K562 (cell line): ENCODE measurements at regions not wholly inside any gene's neighbourhood (a gene's known extent, or its start where the extent isn't known, plus 50 kb on each side); places are given as distances from the start of the nearest gene placed in this dataset.

Experiments used
- ATAC-seq: fragments of 200-7000 bp; cut with Tn5 transposase; 3 replicates; pipeline ENCODE4 v1.9.1; 2020; ENCODE audit warnings: moderate library complexity
- BruUV-seq: library from RNA; stranded (reverse); fragments of 400-500 nt; replicated peaks from 2 replicates; lab custom pipeline; 2021; lab: Mats Ljungman, UMichigan
- CTCF ChIA-PET: fragments of 300-600 bp; formaldehyde crosslinking; extraction: SDS; loops from one replicate; lab custom pipeline; 2021; ENCODE audit warnings: low intra/inter-chr PET ratio; lab: Yijun Ruan, JAX
- POLR2A ChIA-PET: fragments of 300-600, 350-650 bp; sonication (Branson Sonifier 250); formaldehyde crosslinking; extraction: SDS; loops from one replicate; lab custom pipeline; 2021; ENCODE audit warnings: antibody characterized with exemption, inconsistent platforms; lab: Yijun Ruan, JAX
- DNase-seq, 4 experiments: peaks; one replicate each; pipeline versions ENCODE4 v3.0.0 to v3.0.0-alpha.2; 2011 to 2018; ENCODE audit warnings: low spot score in 3 of 4, mixed read lengths in 3 of 4; ENCODE audit errors: extremely low read depth in 1 of 4
- FAIRE-seq: peaks from 2 replicates; lab custom pipeline; 2011; peaks lifted over from hg19 to GRCh38; lab: Jason Lieb, UNC
- H2AFZ ChIP-seq: 2 replicates; pipeline ENCODE4 v1.6.0; 2011; ENCODE audit warnings: low read depth, low read length, control low read depth, inconsistent platforms
- H3K27ac ChIP-seq: fragments of 200-600 bp; 3 replicates; pipeline ENCODE4 v1.8.0; 2011; ENCODE audit warnings: low read depth, mild to moderate bottlenecking, control low read depth, inconsistent platforms, low read length, moderate library complexity, mixed read lengths; ENCODE audit errors: extremely low read depth
- H3K27me3 ChIP-seq, 2 experiments: fragments of 300-600 bp in 1 of 2; 2 replicates in 1 of 2; 3 replicates in 1 of 2; pipeline versions ENCODE4 v1.6.0 to v1.8.0; 2011; ENCODE audit warnings: inconsistent platforms in 2 of 2, low read length in 2 of 2, mild to moderate bottlenecking in 1 of 2, mixed read lengths in 1 of 2, moderate library complexity in 1 of 2; ENCODE audit not compliant: control insufficient read depth in 2 of 2, insufficient read depth in 2 of 2
- H3K36me3 ChIP-seq: fragments of 300-600 bp; 3 replicates; pipeline ENCODE4 v1.8.0; 2011; ENCODE audit warnings: mild to moderate bottlenecking, low read length, inconsistent platforms; ENCODE audit not compliant: control insufficient read depth, insufficient read depth
- H3K4me1 ChIP-seq, 2 experiments: fragments of 200-600 bp in 1 of 2; replicated peaks in 1 of 2; 2 replicates in 1 of 2; 3 replicates in 1 of 2; pipeline versions ENCODE4 v1.5.1 to v1.8.0; 2011; ENCODE audit warnings: inconsistent platforms in 2 of 2, low read length in 2 of 2, mild to moderate bottlenecking in 1 of 2, mixed read lengths in 1 of 2, moderate library complexity in 1 of 2; ENCODE audit not compliant: control insufficient read depth in 2 of 2, insufficient read depth in 2 of 2
- H3K4me2 ChIP-seq: 2 replicates; pipeline ENCODE4 v1.6.1; 2011; ENCODE audit warnings: low read length, control low read depth, inconsistent platforms, mixed read lengths; ENCODE audit not compliant: insufficient read depth
- H3K4me3 ChIP-seq: fragments of 200-600 bp; sonication (generic), shearing (Covaris generic); 2 replicates; pipeline ENCODE4 v1.5.1; 2016; ENCODE audit warnings: control low read depth, inconsistent platforms
- H3K79me2 ChIP-seq: fragments of 200-600 bp; 3 replicates; pipeline ENCODE4 v1.8.0; 2011; ENCODE audit warnings: low read length, inconsistent platforms; ENCODE audit not compliant: control insufficient read depth, insufficient read depth
- H3K9ac ChIP-seq, 2 experiments: 2 replicates each; pipeline versions ENCODE4 v1.6.0 to v1.6.1; 2011; ENCODE audit warnings: low read depth in 2 of 2, low read length in 2 of 2, control low read depth in 1 of 2, inconsistent platforms in 1 of 2, mild to moderate bottlenecking in 1 of 2, mixed read lengths in 1 of 2; ENCODE audit not compliant: insufficient read depth in 1 of 2
- H3K9me1 ChIP-seq: one replicate; pipeline ENCODE4 v1.6.0; 2011; ENCODE audit warnings: inconsistent platforms, mild to moderate bottlenecking, low read length, moderate library complexity; ENCODE audit not compliant: control insufficient read depth, insufficient read depth
- H3K9me3 ChIP-seq: replicated peaks from 2 replicates; pipeline ENCODE4 v1.5.1; 2011; ENCODE audit warnings: low read depth, low read length, inconsistent platforms; ENCODE audit not compliant: control insufficient read depth, insufficient read depth
- H4K20me1 ChIP-seq: replicated peaks from 2 replicates; pipeline ENCODE4 v1.6.1; 2011; ENCODE audit warnings: low read length, inconsistent platforms, mixed read lengths; ENCODE audit not compliant: control insufficient read depth, insufficient read depth
- CBX5 ChIP-seq: IDR thresholded peaks from 2 replicates; pipeline ENCODE4 v1.6.1; 2014; ENCODE audit warnings: low read depth, borderline replicate concordance
- CHD4 ChIP-seq: fragments of 200-600 bp; sonication (generic); IDR thresholded peaks from 3 replicates; pipeline ENCODE4 v1.6.1; 2012; ENCODE audit warnings: low read depth, mild to moderate bottlenecking, mixed read lengths, low read length, inconsistent platforms; ENCODE audit not compliant: insufficient read depth, insufficient replicate concordance, poor library complexity, severe bottlenecking
- ELF2 ChIP-seq: fragments of 250-450 bp; sonication (Bioruptor Pico); IDR thresholded peaks from 2 replicates; pipeline ENCODE4 v1.5.0; 2021; ENCODE audit warnings: mild to moderate bottlenecking
- MED1 ChIP-seq: sonication (generic); formaldehyde crosslinking; IDR thresholded peaks from 2 replicates; pipeline ENCODE4 v1.8.1; 2023; ENCODE audit warnings: missing genetic modification reagents, borderline replicate concordance
- POLR3A ChIP-seq: IDR thresholded peaks from 2 replicates; pipeline ENCODE4 v1.6.1; 2011; ENCODE audit warnings: borderline replicate concordance, mild to moderate bottlenecking, moderate library complexity; ENCODE audit not compliant: insufficient read length, insufficient read depth; ENCODE audit errors: extremely low read depth
- PPARD ChIP-seq: fragments of 250-450 bp; sonication (Bioruptor Pico); IDR thresholded peaks from 2 replicates; pipeline ENCODE4 v1.8.0; 2022; ENCODE audit warnings: inconsistent platforms, mild to moderate bottlenecking, moderate library complexity
- RBM15 ChIP-seq: fragments of 200-400 bp; formaldehyde crosslinking; IDR thresholded peaks from 2 replicates; pipeline ENCODE4 v1.6.1; 2018; ENCODE audit warnings: mild to moderate bottlenecking, low read length, moderate library complexity; ENCODE audit not compliant: insufficient read depth
- TOE1 ChIP-seq, 2 experiments: fragments of 450-650 bp in 1 of 2; sonication (generic) in 1 of 2; formaldehyde crosslinking in 1 of 2; IDR thresholded peaks; 2 replicates each; pipeline versions ENCODE4 v1.7.1 to v1.8.0; 2016 to 2022; ENCODE audit warnings: borderline replicate concordance in 2 of 2, mild to moderate bottlenecking in 2 of 2, antibody characterized with exemption in 1 of 2, inconsistent platforms in 1 of 2, low read depth in 1 of 2, missing genetic modification reagents in 1 of 2, moderate library complexity in 1 of 2
- ZNF174 ChIP-seq: fragments of 250-450 bp; sonication (Bioruptor Pico); IDR thresholded peaks from 2 replicates; pipeline ENCODE4 v1.4.0; 2020; ENCODE audit warnings: mild to moderate bottlenecking
- WGBS: fragments of 100-300 bp; shearing (Covaris generic); methylation state at CpG from one replicate; pipeline ENCODE4 v1.1.6; 2016; ENCODE audit warnings: low coverage, mixed read lengths; ENCODE audit not compliant: insufficient coverage; ENCODE audit errors: missing lambda C conversion rate; 5-methylcytosine and 5-hydroxymethylcytosine counted together
- in situ Hi-C: fragments of 300-500 bp; cut with MboI; formaldehyde crosslinking; loops from 4 replicates; pipeline ENCODE4 v1.15.0; 2018; ENCODE audit warnings: inconsistent platforms, mixed read lengths
- intact Hi-C: fragments of 100-400 bp; cut with micrococcal nuclease; formaldehyde crosslinking; loops from 2 replicates; pipeline ENCODE4 v1.14.2; 2022
- TF ChIP-seq, protein P1 (sequence below): conservative IDR thresholded peaks from 2 replicates; pipeline ENCODE4 v1.6.1; 2011; ENCODE audit warnings: low read depth, mild to moderate bottlenecking, low read length; ENCODE audit not compliant: control insufficient read depth
- TF ChIP-seq, protein P2 (sequence below), 3 experiments: fragments of 200-800 bp in 1 of 3; sonication (Bioruptor generic) in 1 of 3; sonication (generic) in 1 of 3; formaldehyde crosslinking in 1 of 3; IDR thresholded peaks; 2 replicates each; pipeline versions ENCODE4 v1.6.1 to v1.8.0; 2016 to 2022; ENCODE audit warnings: mild to moderate bottlenecking in 2 of 3, missing compliant biosample characterization in 2 of 3, missing genetic modification characterization in 2 of 3, missing genetic modification reagents in 1 of 3
- TF ChIP-seq, protein P3 (sequence below): sonication (generic); formaldehyde crosslinking; IDR thresholded peaks from 2 replicates; pipeline ENCODE4 v1.8.1; 2023; ENCODE audit warnings: mild to moderate bottlenecking, missing genetic modification reagents

DNA sequence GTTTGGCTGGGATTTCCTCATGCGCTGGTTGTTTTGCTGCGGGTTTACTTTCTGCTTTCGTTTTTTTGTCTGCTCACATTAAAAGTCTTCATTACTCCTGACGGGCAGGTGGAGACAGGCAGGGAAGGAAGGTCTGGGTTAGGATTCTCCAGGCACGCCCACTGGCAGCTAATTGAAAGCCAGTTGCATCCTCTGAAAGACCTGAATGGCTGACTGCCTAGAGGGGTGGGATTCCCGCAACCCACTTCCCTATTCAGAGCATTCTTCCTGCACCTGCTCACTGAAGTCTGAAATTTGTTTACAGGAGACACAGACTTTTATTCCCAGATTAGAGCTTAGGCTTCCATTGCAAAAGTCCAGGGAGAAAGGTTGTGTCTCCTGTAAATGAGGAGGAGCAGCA, 172.0 kb downstream of the UQCRFS1 start:
- ChIA-PET CTCF (no interaction called here), POLR2A (interaction anchor here (0.6 to 1.3 kb wide), 4 partner anchors 11 to 94 kb away, joined by 3 to 4 read pairs (median 4); no protein-coding TSS in a partner anchor)
- Histone ChIP-seq H3K27ac (no peak overlapping the region), H3K9ac (no peak overlapping the region), H2AFZ (no peak overlapping the region), H3K79me2 (no peaks in the 10 kb centered on the region), H3K9me1 (no peaks in the 10 kb centered on the region), H4K20me1 (no peaks in the 10 kb centered on the region), H3K36me3 (no peaks in the 10 kb centered on the region), H3K27me3 (peaks cover 0 to 6% of the 10 kb centered on the region in 2 experiments; a peak in 2 of 5 replicates), H3K9me3 (no peaks in the 10 kb centered on the region), H3K4me3 (no peak overlapping the region), H3K4me2 (no peak overlapping the region), H3K4me1 (no peaks in the 10 kb centered on the region)
- 0% methylated on average over 6 of the region's 6 CpGs for WGBS
- in situ Hi-C loops: no loop called here
- TF ChIP-seq ELF2 (CRISPR knock-in tag) (no peak), MED1 (CRISPR knock-in tag) (no peak), CHD4 (no peak), PPARD (CRISPR knock-in tag) (no peak), CBX5 (no peak), POLR3A (no peak), ZNF174 (CRISPR knock-in tag) (no peak), RBM15 (no peak), TOE1 (IDR thresholded peaks at IDR 0.05; ENCODE audit: borderline replicate concordance) (no peak), TOE1 (CRISPR knock-in tag; IDR thresholded peaks at IDR 0.05; ENCODE audit: borderline replicate concordance, low read depth) (no peak)
- TF ChIP-seq, protein P1, sequence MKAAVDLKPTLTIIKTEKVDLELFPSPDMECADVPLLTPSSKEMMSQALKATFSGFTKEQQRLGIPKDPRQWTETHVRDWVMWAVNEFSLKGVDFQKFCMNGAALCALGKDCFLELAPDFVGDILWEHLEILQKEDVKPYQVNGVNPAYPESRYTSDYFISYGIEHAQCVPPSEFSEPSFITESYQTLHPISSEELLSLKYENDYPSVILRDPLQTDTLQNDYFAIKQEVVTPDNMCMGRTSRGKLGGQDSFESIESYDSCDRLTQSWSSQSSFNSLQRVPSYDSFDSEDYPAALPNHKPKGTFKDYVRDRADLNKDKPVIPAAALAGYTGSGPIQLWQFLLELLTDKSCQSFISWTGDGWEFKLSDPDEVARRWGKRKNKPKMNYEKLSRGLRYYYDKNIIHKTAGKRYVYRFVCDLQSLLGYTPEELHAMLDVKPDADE: no peak
- TF ChIP-seq, protein P2, sequence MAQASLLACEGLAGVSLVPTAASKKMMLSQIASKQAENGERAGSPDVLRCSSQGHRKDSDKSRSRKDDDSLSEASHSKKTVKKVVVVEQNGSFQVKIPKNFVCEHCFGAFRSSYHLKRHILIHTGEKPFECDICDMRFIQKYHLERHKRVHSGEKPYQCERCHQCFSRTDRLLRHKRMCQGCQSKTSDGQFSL (CRISPR knock-in tag; IDR thresholded peaks at IDR 0.05): no peak
- TF ChIP-seq, protein P2 (tag; IDR thresholded peaks at IDR 0.05): no peak
- TF ChIP-seq, protein P3, sequence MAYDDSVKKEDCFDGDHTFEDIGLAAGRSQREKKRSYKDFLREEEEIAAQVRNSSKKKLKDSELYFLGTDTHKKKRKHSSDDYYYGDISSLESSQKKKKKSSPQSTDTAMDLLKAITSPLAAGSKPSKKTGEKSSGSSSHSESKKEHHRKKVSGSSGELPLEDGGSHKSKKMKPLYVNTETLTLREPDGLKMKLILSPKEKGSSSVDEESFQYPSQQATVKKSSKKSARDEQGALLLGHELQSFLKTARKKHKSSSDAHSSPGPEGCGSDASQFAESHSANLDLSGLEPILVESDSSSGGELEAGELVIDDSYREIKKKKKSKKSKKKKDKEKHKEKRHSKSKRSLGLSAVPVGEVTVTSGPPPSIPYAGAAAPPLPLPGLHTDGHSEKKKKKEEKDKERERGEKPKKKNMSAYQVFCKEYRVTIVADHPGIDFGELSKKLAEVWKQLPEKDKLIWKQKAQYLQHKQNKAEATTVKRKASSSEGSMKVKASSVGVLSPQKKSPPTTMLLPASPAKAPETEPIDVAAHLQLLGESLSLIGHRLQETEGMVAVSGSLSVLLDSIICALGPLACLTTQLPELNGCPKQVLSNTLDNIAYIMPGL (CRISPR knock-in tag): no peak
- FAIRE-seq (no peak), DNase-seq (no peak), ATAC-seq (no peak)
- BruUV-seq: no TSS peak
- intact Hi-C loops: no loop called here
